Stimulated activated CD4-positive, alpha-beta T cell treated with anti-CD3 and anti-CD28 coated beads, Interleukin-2, amount 100 ng/mL, for 48 hours (primary cell): ENCODE measurements at regions not wholly inside any gene's neighbourhood (a gene's known extent, or its start where the extent isn't known, plus 50 kb on each side); places are given as distances from the start of the nearest gene placed in this dataset.

Experiments used
- DNase-seq, 2 donors: peaks; one replicate each; pipeline ENCODE4 v3.0.0-alpha.2; 2020

DNA sequence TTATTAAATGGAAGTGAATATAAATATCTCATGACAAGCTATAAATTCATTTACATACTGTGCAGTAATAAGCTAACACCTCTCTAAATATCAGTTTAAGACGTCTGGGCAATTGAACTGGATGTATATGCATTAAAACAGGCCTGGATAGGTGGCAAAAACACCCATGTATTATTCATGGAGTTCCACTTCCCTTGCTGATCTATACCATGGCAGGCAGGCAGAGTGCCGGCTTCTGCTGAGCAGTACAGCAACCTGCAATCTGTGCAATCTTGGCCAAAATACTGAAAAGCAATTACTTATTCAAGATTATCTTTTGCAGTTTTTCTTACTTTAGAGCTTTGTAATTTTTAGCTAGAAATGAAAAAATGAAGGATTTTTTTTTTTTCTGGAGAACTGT, 112.1 kb upstream of the PIEZO2 start:
- no peak for DNase-seq

DNA sequence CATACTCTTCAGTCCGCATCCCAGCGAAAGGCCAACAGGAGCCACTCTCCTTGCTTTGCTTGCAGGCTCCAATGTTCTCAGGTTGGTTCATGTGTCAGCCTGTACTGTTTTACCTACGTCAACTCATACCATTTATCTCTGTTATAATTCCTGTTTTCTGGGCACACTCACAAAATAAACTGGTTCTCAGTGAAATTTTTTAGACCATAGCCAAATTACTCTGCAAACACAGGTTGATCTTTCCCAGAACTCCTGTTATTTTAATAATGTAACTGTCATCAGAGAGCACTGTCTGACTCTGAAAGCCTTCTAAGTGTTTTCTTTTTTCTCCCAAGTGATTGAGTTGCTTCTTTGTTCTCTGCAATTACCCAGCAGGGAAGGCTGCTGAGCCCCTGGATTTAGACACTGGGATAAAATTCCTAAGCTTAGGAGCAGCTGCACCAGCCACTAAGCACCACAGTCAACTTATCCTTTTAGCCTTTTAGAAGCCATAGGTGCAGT, 111.6 kb upstream of the PIEZO2 start:
- DNase-seq: no peak

DNA sequence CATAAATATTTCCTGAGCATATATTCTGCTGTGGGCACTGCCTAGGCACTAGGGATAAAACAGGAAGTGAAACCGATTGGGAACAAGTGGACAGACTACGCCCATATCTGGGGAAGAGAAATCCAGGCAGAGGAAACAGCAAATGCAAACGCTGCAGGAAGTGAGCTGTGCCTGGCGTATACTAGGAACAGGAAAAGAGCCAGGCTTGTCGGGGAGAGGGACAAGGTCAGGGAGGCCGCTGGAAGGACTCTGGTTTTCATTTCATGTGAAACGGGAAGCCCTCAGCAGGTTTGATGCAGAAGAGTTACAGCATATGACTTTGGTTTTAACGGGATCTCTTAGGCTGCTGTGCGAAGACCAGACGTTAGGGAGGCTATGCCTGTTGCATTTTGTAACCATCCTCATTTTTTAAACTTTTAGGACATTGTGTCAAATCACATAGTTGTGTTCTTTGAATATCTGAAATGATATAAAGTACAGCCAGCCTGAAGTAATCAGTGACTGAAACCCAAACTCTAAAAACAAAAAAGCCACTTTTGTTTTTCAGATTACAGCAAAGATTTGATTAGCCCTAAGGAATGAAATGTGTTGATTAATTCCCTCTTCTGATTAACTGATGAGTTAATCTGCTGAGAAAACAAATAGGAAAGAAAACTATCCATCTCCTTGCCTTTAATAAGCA, 110.2 kb upstream of the PIEZO2 start:
- no peak for DNase-seq

- DNase-seq: no peak
Measured at GRCh38 chr18:11258039-11258610, 108.8 kb upstream of the PIEZO2 start.

- DNase-seq: no peak
Measured at GRCh38 chr18:11256251-11256650, 106.9 kb upstream of the PIEZO2 start.

DNA sequence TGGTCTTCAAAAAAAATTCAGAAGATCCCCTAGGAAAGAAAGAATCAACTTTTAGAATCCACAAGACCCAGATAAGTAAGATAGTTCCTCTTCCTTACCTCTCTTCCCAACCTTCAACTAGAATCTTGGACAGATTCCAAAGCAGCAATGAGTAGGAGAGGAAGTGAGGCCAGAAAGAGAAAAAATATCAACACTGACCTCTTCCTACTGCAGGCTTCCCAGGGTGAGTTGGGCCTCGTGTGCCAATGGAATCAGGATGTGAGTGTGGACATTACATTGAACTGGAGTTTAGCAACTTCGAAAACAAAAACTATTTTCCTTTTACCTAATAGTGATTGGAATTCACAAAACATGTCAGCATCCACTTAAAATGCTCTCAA, 102.5 kb upstream of the PIEZO2 start:
- DNase-seq: no peak

DNA sequence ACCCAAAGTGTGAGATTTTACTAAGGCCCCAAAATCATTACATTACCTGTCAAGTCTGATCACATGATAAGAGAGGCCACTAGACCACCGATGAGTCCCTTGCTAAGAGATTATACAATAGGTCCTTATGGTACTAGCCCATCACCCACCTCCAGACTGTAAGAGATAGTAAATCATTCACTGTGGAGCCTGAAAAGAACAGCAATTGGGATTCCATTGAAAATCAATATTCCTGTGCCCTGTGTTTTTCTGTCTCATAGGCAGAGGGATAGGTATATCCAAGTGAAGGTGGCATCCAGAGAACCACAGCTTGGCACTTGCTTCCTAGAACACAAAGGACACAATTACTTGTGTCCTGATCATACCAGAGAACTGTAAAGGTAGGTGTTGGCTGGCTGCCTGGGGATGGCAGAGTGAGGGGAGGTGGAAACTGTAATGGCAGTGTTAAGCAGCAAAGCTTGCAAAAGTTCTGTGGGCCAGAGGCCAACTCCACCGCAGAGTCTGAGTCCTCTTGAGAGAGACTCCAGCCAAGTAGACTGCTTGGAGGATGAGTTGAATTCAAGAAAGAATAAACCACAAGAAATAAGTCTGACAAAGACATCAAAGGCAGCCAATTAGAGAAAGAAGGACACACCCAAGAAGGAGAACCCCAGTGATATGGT, 102.0 kb upstream of the PIEZO2 start:
- DNase-seq: no peak

DNA sequence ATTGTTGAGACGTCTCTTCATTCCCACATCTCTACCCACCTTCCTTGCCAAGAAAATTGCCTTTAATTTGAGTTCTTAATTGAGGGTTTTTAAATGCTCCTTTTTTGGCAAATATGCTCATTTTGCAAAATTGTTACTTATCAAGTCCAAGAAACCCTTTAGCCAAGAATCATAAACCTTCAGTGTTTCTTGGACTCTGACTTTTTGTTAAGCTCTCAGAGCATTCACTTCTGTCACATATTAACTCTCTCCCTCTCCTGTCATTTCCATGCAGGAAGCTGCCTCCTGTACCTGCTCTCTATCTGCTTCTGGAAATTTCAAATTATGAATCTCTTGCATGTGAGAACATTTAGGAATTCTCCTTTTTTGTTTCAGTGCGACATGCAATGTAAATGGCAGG, 100.0 kb upstream of the PIEZO2 start:
- DNase-seq: no peak

DNA sequence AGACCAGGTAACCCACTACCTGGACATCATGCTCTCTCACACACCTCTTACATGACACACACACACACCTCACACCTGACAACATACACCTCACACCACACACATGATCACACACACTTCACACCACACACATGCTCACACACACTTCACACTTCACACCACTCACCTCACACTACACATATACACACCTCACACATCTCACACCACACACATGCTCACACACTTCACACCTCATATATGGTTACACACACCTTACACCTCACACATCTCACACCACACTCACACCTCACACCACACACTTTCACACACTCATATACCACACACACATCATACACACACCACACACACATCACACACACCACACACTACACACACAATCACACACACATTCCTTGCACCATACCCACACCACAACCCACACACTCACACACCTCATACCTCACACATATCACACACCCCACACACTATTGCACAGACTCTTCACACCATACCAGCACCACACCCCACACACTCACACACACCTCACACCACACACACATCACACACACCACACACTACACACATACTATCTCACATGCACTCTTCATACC, 98.1 kb upstream of the PIEZO2 start:
- DNase-seq: no peak

GRCh38 chr18:11246495-11247300, 97.3 kb upstream of the PIEZO2 start:
- no peak for DNase-seq

DNA sequence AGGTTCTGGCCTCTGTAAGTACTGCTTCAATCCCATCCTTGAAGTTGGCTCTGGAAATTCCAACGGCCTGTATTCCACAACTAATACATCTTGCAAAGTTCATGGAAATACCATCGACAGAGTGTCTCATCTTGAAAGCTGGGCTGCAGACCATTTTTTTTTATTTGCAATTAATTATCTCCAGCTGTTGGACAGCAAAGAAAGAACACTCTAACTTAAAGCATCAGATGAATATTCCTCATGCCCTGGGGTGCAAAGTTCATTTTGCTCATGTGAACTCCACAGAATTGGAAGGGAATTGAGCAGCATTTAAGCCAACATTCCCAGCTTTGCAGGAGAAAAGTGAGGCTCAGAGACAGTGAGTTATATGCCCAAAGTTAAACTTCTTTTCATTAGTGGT, 96.5 kb upstream of the PIEZO2 start:
- no peak for DNase-seq

DNA sequence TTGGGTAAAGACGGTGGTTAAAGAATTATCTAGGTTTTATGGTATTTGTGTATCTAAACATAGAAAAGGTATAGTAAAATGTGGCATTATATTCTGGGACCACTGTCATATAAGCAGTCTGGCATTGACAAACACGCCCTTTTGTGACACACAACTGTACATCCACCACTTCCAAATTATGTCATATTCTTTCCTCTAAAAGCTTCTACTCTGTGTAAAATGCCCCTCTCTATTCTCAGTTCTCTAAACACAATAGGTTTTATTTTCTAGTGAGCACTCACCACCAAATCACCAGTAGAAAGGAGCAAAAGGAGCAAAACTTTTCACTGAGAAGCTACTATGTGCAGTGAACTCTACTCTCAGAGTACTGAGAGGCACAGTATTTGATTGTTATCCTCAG, 88.1 kb upstream of the PIEZO2 start:
- DNase-seq: no peak

DNA sequence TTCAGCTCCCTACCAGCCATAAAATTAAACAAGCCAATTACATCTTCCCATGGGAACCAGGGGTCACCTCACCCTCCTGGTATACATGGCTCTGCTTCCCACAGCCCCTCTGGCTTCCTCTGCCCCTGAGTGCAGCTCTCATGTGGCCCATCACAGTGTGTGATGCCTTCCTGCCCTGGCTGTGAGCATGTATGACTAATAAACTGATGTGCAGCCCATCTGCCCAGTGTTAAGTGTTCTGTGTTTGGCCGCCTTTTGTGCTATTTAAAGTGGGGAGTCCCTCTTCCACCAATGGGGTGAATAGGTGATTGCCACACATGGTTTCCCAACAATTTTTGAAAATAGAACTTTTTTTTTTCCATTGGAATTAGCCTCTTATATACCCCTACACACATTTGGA, 87.7 kb upstream of the PIEZO2 start:
- DNase-seq: no peak

- no peak for DNase-seq
Measured at GRCh38 chr18:11224153-11224552, 74.8 kb upstream of the PIEZO2 start.

DNA sequence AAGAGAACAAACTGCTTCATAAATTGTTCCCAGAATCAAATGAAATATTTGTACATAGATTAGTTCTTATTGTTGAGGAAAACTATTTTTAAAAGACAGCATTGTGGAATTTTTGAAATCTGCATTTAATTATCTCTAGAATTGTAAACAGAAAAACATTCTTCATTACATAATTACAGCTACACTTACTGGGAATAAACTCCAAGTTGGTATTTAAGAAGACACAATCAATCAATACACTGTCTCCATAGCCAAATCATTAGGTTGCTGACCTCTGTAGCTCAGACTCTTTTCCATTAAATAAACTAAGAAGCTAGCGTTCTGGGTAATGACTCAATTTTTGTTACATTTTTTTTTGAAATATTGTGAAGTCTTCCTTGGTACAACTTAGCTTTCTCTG, 70.2 kb upstream of the PIEZO2 start:
- no peak for DNase-seq

- DNase-seq: no peak
Measured at GRCh38 chr18:11215216-11215615, 65.8 kb upstream of the PIEZO2 start.

- DNase-seq: no peak
Measured at GRCh38 chr18:11204020-11204419, 54.7 kb upstream of the PIEZO2 start.

GRCh38 chr18:11199477-11199876, 50.1 kb upstream of the PIEZO2 start:
- no peak for DNase-seq
